Posterior vena cava (tissue), 2 donors: ENCODE measurements at regions not wholly inside any gene's neighbourhood (a gene's known extent, or its start where the extent isn't known, plus 50 kb on each side); places are given as distances from the start of the nearest gene placed in this dataset.

Experiments used
- DNase-seq: peaks from one replicate; pipeline ENCODE4 v3.0.0-alpha.2; 2020; ENCODE audit warnings: low spot score
- intact Hi-C, 2 donors: fragments of 100-400 bp; cut with DNase I; formaldehyde crosslinking; loops; one replicate each; pipeline versions ENCODE4 v1.14.1 to v1.14.2; 2022 to 2023
- donor health status: DM: yes; HTN: yes; CAD: no.
- donor health status: DM: yes; HTN: yes; CAD: no.

DNA sequence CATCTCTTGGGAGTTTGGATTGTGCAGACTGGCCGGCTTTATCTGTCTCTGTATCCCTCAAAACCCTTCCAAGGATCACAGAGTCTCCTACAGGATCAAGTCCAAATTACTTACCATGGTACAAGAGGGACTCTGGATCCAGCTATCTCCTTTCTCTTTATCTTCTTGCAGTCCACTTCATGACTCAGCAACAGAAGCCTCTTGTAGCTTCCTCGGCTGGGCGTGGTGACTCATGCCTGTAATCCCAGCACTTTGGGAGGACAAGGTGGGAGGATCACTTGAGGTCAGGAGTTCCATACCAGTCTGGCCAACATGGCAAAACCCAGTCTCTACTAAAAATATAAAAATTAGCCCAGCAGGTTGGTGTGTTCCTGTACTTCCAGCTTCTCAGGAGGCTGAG is 189.7 kb downstream of the BCAT1 start:
- no peak for DNase-seq
- intact Hi-C loops: no loop called here

DNA sequence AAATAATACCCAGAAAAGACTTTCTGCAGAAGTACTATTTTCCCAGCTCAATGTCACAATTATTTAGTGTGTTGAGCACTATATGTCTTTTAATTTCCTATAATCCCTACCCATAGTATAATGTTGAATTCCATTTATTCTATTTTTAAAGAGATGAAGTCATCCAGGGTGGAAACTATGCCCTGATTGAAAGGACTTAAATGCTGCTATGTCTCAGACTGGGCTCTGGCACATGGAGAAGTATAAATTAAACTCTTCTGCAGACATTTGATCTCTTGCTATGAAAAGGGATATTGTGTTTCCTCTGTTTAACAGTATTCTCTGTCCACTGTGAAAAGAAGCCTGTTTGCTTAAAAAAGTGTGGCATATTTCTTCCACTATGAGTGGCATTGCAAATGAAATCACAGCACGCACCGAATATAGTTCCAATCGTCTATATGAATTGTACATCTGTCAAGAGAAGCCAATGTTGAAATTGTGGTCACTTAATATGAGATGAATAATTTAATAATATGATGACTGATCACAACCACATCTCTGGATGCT is 192.3 kb downstream of the BCAT1 start:
- intact Hi-C loops: no loop called here

DNA sequence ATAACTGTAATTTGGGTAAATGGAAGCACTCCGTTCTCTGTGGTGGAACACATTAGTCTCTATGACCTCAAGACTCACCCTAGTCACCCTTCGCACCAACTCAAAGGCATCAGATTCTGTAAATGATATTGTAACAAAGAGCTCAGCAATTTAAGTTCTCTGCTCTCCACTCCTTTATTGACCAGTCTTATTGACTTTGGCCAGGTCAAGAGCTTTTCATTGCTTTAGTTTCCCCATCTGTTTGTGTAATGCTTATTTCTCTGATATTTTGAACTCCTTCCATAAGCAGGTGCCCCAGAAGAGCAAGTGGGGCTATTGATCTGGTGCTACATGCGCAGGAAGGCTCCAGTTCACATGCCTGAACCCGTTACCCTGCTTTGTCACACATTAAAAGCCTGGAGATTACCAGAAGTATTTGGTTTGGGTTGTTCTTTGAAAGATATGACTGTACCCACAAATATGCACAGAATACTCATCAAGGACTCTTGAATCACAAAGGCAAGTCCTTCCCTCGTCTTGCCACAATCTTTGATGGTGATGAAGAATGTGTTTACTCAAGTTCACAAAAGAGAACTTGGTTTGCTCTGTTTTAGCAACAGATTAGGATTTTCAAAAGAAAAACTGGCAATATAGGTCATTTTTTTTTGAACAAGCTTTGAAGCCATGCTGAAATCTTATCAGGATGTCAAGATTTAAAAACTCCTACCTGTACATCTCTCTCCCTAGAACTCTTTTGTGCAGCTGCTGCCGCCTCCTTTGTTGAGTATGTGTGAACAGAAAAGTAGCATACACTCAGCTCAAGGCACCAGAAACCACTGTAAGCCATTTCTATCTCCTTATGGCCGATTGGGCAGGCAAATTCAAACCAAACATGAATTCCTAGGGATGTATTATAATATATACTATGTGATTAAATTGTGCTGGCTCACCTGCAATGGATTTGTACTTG is 193.9 kb downstream of the BCAT1 start:
- intact Hi-C loops: no loop called here
- DNase-seq: no peak

More for the DNA sequence above, 192.3 kb downstream of the BCAT1 start:
- no peak for DNase-seq

DNA sequence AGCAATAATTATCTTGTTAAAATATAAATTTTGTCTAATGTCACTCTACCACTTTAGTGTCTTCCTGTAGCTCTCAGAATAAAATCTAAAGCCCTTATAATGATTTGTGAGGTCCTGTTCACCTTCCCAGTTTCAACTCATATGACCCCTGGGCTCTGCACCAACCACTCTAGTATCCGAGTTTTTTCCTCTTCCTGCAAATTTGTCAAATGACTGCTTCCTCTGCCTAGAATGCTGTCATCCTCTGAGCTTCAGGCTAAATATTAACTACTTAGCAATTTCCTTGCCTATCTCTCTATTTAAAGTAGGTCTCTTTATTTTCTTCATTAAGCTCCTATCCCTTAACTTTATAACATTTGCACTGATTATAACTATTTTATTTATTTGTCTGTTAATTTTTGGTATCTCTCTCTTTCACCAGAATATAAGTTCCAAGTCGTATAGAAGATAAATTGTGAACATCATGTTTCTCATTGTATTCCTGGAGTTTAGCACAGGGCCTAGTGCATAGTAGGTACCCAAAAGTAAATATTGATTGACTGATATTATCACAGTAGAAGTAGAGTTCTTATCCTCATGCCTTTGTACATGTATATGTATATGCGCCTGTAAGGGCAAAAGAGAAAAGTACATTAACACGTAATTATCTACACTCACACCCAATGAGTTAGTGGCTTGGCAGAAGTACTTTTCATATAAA is 196.0 kb downstream of the BCAT1 start:
- DNase-seq: no peak
- intact Hi-C loops: no loop called here

DNA sequence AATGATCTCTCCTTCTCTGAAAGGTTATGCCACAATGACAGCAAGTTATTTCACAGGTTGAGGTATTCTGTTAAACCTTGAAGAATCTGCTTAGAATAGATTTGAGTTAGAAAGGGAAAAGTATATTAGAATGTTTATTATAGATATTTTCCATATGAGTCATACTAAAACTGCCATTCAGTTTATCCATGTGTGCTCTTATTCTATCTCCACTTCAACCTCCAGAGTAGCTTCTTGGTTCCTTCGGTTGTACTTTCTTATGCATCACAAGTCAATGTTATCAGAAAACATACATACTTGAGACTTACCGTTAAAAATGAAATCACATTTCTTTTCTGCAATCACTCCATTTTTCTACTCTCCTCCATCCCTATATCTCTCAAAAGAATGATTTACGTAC is 197.7 kb downstream of the BCAT1 start:
- no peak for DNase-seq
- intact Hi-C loops: no loop called here

DNA sequence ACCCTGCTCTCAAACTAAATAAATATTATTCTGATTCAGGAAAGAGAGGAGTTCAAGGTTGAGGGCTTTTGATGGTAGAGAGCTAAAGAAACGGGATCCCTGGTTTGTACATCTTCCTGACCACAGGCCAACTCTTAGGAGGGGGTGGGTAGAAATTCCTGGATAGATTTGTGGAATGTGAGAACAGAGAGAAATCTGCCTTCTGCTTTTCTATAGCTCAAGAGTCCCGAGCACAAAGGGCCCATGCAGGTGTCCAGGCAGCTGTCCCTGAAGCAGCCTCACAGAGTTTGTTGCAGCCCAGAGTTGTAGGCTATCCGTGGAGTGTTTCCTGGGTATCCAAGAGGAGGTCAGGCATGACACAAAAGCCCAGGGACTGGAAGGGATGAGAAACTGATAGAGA is 198.6 kb downstream of the BCAT1 start:
- intact Hi-C loops: no loop called here
- no peak for DNase-seq

DNA sequence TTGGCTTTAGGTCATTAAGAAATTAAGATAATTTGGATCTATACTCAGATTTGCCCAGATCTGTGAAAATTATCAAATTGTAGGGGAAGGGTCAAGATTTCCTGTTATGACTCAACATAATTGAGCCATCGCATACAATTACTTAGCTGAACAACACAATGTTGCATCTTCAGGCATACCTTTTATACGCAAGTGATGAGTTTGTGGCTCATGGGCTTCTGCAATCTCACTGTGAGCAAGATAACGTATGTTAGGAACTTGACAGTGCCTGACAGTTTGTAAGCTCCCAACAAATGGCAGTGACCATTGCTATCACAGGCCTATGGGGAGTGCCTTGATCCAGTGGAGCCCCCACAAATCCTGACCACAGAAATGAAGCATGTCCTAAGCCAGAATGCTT is 199.7 kb downstream of the BCAT1 start:
- DNase-seq: no peak

DNA sequence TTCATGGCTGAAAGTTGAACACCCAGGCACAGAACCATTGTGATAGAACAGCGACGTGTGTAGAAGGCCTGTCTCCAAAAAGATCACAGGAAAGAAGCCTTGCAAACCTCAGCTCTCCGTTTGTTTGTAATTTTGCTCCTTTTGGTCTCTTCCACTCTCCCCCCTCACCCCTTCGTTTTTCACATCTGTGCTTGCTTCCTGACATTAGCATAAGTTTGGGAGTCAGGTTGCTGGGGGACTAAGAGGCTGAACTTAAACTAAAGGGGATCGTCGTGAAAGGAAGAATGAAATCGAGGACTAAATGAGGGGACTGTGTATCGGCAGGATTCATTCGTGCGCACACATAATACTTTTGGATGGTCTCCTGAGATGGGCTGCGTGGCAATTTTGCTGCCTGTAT is 200.6 kb downstream of the BCAT1 start:
- intact Hi-C loops: no loop called here
- no peak for DNase-seq

More for the DNA sequence above, 199.7 kb downstream of the BCAT1 start:
- intact Hi-C loops: no loop called here

DNA sequence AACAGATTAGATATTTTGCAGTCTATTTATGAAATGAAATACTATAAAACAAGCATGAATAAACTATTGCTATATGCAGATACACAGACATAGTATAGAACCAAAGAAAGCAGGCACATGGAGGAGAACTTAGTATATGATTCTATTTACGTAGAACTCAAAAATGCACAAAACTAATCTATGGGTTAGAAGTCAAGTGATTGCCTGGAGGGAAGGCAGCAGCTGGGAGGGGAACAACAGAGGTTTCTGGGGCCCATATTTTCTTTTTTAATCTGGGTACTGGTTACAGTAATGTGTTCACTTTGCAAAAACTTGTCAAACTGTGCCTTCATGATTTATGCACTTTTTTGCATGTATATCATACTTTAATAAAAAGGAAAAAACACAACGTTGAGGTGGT is 202.0 kb downstream of the BCAT1 start:
- DNase-seq: no peak
- intact Hi-C loops: no loop called here

DNA sequence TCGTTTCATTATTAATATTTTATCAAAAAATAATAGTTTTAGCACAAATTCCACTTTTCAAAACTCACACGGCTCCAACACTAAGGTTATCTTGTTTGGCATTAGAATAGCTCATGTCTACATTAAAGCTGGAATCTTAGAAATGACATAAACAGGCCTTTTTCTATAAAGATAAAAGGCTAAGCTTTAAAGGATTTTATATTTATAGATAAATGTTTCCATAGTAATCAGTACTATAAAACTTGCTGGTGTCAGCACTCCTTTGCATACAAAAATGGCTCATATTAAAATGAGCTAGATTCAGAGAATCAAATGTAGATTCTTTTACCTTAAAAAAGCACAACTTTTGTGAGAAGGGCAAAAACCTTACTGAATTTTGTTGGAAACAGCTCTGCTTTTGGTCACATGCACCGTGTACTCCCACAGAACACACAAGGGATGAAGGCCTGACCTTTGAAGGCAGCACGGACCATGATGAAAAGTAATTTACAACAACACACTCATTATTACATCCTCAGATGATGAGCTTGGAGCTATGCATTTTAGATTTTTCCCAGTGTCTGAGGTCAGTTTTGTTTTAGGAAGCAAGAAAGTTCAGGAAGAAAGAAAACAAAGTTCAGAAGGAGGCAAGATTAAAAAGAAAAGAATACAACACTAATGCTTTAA is 202.8 kb downstream of the BCAT1 start:
- intact Hi-C loops: no loop called here
- no peak for DNase-seq

DNA sequence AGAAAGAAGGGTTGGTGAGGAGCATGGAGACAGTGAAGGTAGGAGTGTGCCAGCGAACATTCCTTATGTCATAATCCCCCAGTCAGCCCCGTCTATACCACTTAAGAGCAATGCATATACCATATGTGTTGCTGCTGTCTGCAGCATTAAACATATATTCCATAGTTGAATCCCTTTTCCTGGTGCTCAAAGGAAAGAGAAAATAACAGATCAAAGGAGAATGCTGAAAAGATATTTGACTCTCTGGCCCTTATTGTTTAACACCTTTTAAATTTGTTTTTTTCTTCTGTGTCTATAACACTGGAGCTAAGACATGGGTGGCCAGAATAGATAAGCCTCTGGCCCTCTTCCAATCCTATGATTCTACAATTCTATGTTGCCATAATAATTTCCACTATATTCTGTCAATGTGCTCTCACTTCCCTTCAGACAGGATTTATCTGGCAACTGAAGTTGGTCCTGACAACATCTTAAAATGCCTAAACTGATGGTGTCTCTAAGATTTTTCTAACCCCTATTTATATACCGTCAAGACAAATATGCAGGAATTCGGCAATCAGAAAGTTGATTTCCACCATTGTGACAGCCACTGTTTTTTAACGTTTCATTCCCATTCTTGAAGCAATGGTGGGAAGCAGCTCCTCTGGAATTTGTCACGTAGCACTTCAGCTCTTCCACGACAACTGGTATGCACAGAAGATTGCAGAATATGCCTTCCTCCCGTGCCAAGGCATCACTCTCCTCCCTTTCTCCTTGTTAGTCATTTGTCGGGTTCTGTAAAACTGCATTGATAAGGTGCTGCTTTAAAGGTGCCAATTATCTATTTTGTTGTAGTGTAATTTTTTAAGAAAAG is 204.7 kb downstream of the BCAT1 start:
- intact Hi-C loops: no loop called here
- no peak for DNase-seq

DNA sequence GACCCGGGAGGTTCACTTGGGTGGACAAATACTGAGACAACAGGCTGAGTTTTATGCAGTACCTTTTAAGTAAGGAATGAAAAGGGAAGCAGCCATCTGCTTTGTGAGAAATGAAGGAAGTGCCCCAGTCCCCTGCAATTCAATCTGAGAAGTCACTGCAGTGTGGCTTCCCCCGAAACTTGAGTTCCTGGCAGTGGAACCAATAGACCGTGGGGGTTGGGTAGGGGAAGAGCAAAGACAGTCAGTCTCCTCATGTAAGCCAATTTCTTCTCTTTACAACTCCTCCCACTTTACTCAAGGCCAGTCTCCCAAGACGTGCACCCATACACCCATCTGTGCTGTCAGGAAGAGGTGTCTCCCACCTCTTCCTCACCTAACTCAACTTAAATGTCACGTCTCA is 206.5 kb downstream of the BCAT1 start:
- no peak for DNase-seq
- intact Hi-C loops: no loop called here

DNA sequence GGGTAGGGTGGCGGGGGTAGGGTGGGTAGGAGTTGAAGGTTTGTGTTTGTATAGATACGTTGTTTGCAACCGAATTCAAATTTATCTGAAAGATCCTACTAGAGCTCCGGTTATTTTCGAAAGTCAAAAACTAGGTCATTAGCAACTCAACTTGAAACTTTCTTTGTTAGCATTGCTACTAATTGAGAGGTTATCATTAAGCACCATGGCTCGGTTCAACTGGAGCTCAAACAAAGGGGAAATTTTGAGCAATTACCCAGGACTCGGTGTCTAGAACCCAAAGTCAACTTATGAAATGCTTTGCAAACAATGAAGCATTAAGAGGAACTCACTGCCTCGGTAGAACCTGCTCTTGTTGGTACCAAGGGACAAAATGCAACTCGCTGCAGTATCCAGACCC is 207.7 kb downstream of the BCAT1 start:
- intact Hi-C loops: no loop called here
- no peak for DNase-seq

DNA sequence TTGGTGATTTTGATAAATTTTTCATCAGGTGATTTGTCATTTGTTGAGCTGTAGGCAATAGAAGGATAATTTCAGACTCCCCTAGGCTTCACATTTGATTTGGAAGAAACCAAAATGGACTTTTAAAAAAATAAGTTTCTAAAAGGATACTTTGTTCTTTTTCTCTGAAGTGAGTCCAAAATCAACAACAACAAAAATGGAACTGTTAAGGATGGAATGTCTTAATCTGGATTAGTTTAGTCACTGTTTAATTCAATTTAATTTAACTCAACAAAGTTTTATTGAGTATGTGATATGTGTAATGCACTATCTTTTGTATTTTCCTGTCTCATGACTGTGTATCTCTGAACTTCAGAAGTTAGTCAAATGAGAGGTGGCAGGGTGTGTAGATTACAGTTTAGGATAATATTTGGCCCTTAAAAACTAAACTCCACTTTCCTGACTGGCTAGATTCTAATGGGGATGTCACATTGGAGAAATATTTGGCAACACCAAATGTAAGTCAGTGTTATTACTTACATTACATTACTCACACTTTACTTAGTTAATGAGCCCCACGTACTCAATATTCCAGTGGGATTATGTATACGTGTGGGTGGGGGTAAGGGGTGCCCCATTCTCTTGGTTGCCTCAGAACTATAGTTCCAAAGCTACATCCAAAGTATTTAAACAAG is 209.7 kb downstream of the BCAT1 start:
- intact Hi-C loops: loop anchor here in 1 of 2 donors (5.0 kb wide), 1 partner anchor 1922 kb away; no protein-coding TSS in a partner anchor
- no peak for DNase-seq

DNA sequence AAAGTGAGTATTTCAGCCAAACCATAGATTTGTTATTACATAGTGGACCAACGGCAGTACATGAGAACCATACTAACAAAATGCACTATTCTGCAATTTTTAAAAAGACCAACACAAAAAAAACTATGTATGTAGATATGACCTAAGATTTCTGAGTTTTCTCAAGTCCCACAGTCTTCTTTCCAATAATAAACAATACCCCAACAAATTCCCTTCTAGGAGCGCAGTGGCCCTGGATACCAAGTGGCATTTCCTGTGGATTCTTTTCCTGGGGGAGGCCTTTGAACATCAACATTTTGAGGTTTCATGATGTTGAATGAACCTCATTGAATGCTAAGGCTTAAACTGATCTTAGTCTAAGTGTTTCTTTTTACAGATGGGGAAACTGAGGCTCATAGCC is 210.5 kb downstream of the BCAT1 start:
- intact Hi-C loops: loop anchor here in 1 of 2 donors (5.0 kb wide), 1 partner anchor 1921 kb away; no protein-coding TSS in a partner anchor
- no peak for DNase-seq

DNA sequence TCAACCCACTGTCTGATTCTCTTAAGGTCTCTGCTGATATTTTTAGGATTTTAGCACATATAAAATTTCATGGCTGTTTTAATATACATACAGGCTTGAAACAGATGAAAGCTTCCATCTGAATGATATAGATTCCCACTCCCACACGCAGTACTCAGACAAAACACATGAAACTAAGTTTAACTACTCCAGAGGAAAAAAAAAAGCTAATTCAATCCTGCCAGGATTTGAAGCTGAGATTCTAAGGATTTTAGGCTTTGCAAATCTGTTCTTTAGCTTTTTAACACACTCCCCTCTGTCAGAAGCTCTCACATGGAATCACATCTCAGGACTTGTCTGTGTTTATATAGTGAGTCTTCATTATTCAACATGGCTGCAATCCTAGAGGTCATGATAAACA is 217.3 kb downstream of the BCAT1 start:
- DNase-seq: no peak
- intact Hi-C loops: no loop called here

DNA sequence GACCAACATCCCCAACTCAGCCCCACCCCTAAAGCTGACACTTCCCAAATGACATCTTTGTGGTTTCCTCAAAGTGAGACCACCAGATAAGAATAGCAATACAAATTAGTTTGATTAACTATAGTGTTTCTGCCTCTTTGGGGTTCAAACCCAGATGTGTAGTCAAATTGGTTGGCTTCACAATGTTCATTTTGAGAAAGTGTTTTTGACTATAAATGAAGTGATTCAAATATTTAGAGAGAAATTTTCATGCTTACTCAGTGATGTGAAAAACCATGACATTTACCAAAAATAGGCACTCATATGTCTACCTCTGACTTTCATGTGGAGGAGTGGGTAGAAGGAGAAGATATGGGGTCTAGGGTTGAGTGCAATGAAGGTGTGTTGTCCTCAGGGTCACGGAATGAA is 218.4 kb downstream of the BCAT1 start:
- DNase-seq: no peak
- intact Hi-C loops: no loop called here

DNA sequence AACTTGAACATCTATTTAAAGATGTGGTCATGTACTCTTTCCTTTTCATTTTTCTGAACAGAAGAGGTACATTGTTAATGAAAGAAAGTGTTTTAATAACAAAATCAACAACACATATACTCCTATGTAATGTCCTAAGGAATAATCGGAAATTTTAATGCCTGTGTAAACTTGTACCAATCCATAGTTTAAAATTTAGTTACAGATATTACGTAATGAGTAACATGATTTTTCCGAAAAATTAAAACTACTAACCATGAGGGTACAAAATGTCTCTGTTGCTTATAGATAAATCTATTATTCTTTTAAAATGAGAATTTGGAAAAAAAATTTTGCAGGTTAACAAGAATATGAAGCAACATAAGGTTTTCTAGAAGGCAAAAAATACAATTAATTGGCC is 220.1 kb downstream of the BCAT1 start:
- no peak for DNase-seq
- intact Hi-C loops: no loop called here
